MM.1S (cell line): ENCODE measurements at regions not wholly inside any gene's neighbourhood (a gene's known extent, or its start where the extent isn't known, plus 50 kb on each side); places are given as distances from the start of the nearest gene placed in this dataset.

Experiments used
- EZH2 ChIP-seq: fragments of 300-600 bp; sonication (generic); optimal IDR thresholded peaks from 2 replicates; pipeline ENCODE3; 2017; ENCODE audit warnings: low read depth, mild to moderate bottlenecking, antibody characterized with exemption, low read length, mixed read lengths
- TF ChIP-seq, protein P1 (sequence below): fragments of 300-600 bp; sonication (generic); IDR thresholded peaks from 2 replicates; pipeline ENCODE4 v1.5.1; 2016; ENCODE audit warnings: antibody characterized with exemption, low read length, mixed read lengths

DNA sequence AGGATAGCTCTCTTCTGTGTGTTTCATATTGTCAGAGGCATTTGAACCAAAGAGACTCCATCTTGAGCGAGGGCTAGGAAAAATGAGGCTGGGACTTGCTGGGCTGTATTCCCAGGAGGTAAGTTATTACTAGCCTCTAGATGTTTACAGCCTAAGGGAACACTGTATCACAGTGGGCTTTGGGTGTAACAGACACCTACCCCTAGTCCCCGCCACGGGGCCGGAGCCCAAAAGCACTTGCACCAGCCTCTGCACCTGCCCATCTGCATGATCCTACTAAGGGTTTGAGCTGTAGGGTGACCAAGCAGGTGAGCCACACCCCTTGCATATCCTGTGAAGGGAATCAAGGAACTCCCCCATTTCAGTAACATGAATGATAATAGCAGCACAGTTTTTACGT lies 1972.2 kb downstream of the OLFM4 start:
- TF ChIP-seq, protein P1, sequence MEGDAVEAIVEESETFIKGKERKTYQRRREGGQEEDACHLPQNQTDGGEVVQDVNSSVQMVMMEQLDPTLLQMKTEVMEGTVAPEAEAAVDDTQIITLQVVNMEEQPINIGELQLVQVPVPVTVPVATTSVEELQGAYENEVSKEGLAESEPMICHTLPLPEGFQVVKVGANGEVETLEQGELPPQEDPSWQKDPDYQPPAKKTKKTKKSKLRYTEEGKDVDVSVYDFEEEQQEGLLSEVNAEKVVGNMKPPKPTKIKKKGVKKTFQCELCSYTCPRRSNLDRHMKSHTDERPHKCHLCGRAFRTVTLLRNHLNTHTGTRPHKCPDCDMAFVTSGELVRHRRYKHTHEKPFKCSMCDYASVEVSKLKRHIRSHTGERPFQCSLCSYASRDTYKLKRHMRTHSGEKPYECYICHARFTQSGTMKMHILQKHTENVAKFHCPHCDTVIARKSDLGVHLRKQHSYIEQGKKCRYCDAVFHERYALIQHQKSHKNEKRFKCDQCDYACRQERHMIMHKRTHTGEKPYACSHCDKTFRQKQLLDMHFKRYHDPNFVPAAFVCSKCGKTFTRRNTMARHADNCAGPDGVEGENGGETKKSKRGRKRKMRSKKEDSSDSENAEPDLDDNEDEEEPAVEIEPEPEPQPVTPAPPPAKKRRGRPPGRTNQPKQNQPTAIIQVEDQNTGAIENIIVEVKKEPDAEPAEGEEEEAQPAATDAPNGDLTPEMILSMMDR: no peak
- TF ChIP-seq EZH2: no peak
